ENCODE measurements at regions not wholly inside any gene's neighbourhood (a gene's known extent, or its start where the extent isn't known, plus 50 kb on each side); places are given as distances from the start of the nearest gene placed in this dataset.

- no peak for TF ChIP-seq CTCF (IDR thresholded peaks at IDR 0.05)
- TF ChIP-seq POLR2A (IDR thresholded peaks at IDR 0.05) = no peak
Observed at GRCh38 chr9:78542491-78543181, 245.7 kb downstream of the PSAT1 start.

Data from uterus (tissue), 2 donors.